ENCODE measurements at regions not wholly inside any gene's neighbourhood (a gene's known extent, or its start where the extent isn't known, plus 50 kb on each side); places are given as distances from the start of the nearest gene placed in this dataset.

DNA sequence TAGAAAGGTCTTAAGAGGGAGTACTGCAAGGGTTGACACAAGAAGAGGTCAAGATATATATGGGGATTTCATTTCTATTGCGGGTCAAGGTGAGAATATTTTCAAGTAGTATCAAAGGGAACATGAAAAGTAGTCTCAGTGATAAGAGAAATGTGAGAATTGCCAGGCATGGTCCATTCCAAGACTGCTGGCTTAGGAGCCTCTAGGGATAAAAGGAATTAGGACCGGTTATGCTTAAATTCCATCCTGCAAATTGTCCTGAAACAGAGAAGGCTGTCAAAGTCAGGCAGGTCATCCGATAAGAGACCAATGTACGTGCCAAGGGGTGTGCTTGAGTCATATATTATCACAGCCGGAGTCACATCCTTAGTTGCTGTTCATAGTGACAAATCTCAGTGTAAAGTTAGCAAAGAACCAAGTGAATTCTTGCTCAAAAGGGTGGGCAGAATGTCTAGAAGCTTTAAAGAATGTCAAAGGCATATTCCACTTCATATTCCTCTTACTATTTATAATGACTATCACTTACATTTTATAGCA lies 133.6 kb downstream of the CBLL2 start:
- Histone ChIP-seq H3K4me1 (no peaks in the 10 kb centered on the region), H3K27ac (no peak overlapping the region), H3K27me3 (no peaks in the 10 kb centered on the region), H3K36me3 (no peaks in the 10 kb centered on the region), H3K9me3 (no peaks in the 10 kb centered on the region), H3K4me3 (no peak overlapping the region)
- intact Hi-C loops (cut with DNase I; ENCODE audit: low total_unique reads) (no loop called here), in situ Hi-C loops (cut with MboI; ENCODE audit: low sequenced_read_pairs in 4 of 4) (no loop called here)
- TF ChIP-seq, protein P1, sequence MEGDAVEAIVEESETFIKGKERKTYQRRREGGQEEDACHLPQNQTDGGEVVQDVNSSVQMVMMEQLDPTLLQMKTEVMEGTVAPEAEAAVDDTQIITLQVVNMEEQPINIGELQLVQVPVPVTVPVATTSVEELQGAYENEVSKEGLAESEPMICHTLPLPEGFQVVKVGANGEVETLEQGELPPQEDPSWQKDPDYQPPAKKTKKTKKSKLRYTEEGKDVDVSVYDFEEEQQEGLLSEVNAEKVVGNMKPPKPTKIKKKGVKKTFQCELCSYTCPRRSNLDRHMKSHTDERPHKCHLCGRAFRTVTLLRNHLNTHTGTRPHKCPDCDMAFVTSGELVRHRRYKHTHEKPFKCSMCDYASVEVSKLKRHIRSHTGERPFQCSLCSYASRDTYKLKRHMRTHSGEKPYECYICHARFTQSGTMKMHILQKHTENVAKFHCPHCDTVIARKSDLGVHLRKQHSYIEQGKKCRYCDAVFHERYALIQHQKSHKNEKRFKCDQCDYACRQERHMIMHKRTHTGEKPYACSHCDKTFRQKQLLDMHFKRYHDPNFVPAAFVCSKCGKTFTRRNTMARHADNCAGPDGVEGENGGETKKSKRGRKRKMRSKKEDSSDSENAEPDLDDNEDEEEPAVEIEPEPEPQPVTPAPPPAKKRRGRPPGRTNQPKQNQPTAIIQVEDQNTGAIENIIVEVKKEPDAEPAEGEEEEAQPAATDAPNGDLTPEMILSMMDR (IDR thresholded peaks at IDR 0.05 in 4 of 5, conservative IDR thresholded peaks at IDR 0.05 in 1 of 5) = no peak
- TF ChIP-seq POLR2A (IDR thresholded peaks at IDR 0.05) = no peak
- DNase-seq = no peak
- no peak for ATAC-seq

DNA sequence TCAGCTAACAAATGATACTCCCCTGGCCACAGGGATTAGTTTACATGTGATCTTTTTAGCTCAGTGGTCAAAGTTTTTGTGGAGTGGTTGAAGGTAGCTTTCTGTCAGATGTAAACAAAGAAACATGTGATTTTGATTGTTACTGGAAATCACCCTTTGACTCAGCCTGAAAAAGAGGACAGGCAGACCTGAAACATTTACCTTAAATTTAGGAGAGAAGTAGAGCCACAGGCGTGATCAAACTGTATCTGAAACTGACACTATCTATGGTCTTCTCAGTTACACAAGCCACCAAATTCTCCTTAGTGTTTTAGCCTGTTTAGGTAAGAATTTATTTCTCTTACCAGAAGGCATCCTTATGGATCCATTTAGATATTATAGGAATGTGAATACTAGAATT lies 136.7 kb downstream of the CBLL2 start:
- Histone ChIP-seq H3K4me1 (no peaks in the 10 kb centered on the region), H3K27me3 (no peaks in the 10 kb centered on the region), H3K36me3 (no peaks in the 10 kb centered on the region), H3K27ac (no peak overlapping the region), H3K4me3 (no peak overlapping the region), H3K9me3 (no peaks in the 10 kb centered on the region)
- in situ Hi-C loops (cut with MboI; ENCODE audit: low sequenced_read_pairs in 4 of 4) (no loop called here), intact Hi-C loops (cut with DNase I; ENCODE audit: low total_unique reads) (no loop called here)
- TF ChIP-seq POLR2A (IDR thresholded peaks at IDR 0.05) = no peak
- TF ChIP-seq, protein P1 (IDR thresholded peaks at IDR 0.05 in 4 of 5, conservative IDR thresholded peaks at IDR 0.05 in 1 of 5) = no peak
- ATAC-seq (no peak), DNase-seq (no peak)

DNA sequence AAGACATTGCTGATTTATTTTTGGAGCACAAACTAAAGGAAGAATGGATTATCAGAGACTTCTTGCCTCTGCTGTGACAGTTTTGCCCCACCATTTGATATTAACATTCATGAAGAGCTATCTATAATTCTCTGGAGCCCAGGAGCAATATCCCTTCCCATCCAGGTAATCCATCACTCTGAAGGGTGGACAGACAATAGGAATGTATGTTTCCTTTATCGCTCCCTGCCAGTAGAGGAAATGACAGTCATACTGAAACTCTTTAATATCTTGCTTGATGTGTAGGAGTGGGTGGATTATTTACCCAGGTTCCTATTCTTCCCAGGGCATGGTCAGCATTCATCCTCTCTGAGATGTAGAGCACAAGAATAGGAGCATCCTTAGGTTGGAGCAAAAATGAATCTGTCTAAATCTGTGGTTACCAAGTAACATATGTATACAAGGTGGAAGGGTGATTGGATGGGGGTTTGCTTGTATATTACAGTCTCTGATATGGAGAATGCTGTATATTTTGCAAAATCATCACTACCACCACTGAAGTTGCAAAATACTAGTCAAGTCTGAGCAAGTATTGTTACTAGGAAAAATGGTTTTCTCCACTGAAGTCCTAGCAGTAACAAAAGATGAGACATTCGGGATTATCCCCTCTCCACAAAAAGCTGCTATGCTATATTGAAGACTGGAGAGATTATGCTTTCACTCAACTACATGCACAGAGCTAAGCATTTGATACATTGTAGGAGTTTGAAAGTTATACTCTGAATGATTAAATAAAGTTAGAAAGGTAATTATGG lies 151.6 kb downstream of the CBLL2 start:
- no peak for DNase-seq
- no peaks in the 10 kb centered on the region for H3K27me3 ChIP-seq
- no peak for ATAC-seq
- H3K4me1 ChIP-seq = no peaks in the 10 kb centered on the region
- no peak overlapping the region for H3K4me3 ChIP-seq
- no peak overlapping the region for H3K27ac ChIP-seq
- no peaks in the 10 kb centered on the region for H3K9me3 ChIP-seq
- TF ChIP-seq, protein P1 (IDR thresholded peaks at IDR 0.05 in 4 of 5, conservative IDR thresholded peaks at IDR 0.05 in 1 of 5) = no peak
- no peak for TF ChIP-seq POLR2A (IDR thresholded peaks at IDR 0.05)
- in situ Hi-C loops (cut with MboI; ENCODE audit: low sequenced_read_pairs in 4 of 4) = no loop called here
- intact Hi-C loops (cut with DNase I; ENCODE audit: low total_unique reads) = no loop called here
- H3K36me3 ChIP-seq = no peaks in the 10 kb centered on the region

DNA sequence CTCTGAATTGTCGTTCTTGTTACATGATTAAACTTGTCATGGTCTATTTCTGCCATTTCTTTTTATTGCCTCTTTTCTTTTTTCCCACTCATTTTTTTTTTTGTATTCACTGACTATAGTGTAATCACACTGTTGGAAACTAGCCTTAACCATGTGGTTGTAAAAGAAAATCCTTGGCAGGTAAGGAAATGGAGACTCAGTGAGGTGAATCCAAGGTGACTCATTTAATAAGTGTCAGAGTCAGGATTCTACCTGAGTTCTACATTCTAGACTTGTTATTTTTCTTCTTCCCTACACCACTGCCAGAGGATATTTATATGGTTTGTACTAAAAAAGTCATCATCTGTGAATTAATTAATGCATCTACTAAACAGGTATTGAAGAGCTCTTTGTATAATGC lies 152.2 kb downstream of the CBLL2 start:
- H3K4me3 ChIP-seq = no peak overlapping the region
- TF ChIP-seq, protein P1 (IDR thresholded peaks at IDR 0.05 in 4 of 5, conservative IDR thresholded peaks at IDR 0.05 in 1 of 5) = no peak
- TF ChIP-seq POLR2A (IDR thresholded peaks at IDR 0.05) = no peak
- DNase-seq (no peak), ATAC-seq (no peak)
- intact Hi-C loops (cut with DNase I; ENCODE audit: low total_unique reads) = no loop called here
- H3K36me3 ChIP-seq = no peaks in the 10 kb centered on the region
- in situ Hi-C loops (cut with MboI; ENCODE audit: low sequenced_read_pairs in 4 of 4) = no loop called here
- no peak overlapping the region for H3K27ac ChIP-seq
- H3K27me3 ChIP-seq = no peaks in the 10 kb centered on the region
- H3K9me3 ChIP-seq = no peaks in the 10 kb centered on the region
- H3K4me1 ChIP-seq = no peaks in the 10 kb centered on the region

All from gastrocnemius medialis (tissue), 4 donors.